ENCODE measurements at regions not wholly inside any gene's neighbourhood (a gene's known extent, or its start where the extent isn't known, plus 50 kb on each side); places are given as distances from the start of the nearest gene placed in this dataset.

DNA sequence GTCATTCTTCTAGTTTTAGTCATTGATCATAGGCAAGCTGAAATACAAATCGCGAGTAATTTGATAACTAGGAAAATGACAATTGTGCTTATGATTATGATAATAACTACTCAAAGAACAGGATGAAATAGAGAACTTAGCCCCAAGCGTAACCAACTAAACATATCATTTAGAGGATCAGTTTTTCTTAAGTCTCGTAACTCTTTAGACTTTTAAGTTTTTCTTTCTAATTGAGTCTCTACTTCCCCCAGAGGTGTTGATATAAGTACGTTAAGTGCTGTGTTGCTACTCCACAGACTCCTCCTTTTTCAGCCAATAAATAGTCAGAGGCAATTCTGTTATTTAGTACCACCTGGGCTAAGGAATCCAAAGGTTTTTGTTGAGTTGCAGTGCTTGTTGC lies 96.3 kb downstream of the NHLRC3 start:
- H3K4me3 Mint-ChIP-seq, result no peak overlapping the region
- no peaks in the 10 kb centered on the region for H3K36me3 Mint-ChIP-seq (ENCODE audit: insufficient read depth)
- ATAC-seq (peak in 1 of 2 donors; percentile 52), DNase-seq (no peak)
- H3K9me3 Mint-ChIP-seq, result no peaks in the 10 kb centered on the region
- H3K4me1 Mint-ChIP-seq (ENCODE audit: low read depth), result no peaks in the 10 kb centered on the region
- peaks cover 2% of the 10 kb centered on the region for H3K27me3 Mint-ChIP-seq (ENCODE audit: low read depth)

DNA sequence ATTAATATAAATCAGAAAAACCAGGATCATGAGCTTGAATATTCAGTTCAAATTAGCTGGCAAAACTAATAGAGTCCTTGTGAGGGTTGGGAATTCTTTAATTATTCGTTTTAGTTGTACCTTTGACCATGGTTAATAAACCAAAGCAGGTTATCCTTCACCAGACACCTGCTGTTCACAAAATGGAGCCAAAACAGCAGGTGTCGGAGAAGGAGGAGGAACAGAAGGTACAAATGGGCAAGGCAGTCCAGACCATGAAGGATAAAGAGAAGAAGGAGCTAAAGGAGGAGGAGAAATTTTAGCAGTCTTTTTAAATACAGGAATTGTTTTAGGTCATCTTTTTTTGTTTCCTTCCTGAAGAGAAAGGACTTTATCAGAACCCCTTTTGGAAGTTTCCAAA lies 106.1 kb downstream of the NHLRC3 start:
- Mint-ChIP-seq H3K4me3 (no peak overlapping the region), H3K27me3 (ENCODE audit: low read depth) (peaks cover 21% of the 10 kb centered on the region), H3K4me1 (ENCODE audit: low read depth) (peaks cover 21% of the 10 kb centered on the region), H3K36me3 (ENCODE audit: insufficient read depth) (no peaks in the 10 kb centered on the region), H3K9me3 (no peaks in the 10 kb centered on the region)
- DNase-seq (no peak), ATAC-seq (no peak)

DNA sequence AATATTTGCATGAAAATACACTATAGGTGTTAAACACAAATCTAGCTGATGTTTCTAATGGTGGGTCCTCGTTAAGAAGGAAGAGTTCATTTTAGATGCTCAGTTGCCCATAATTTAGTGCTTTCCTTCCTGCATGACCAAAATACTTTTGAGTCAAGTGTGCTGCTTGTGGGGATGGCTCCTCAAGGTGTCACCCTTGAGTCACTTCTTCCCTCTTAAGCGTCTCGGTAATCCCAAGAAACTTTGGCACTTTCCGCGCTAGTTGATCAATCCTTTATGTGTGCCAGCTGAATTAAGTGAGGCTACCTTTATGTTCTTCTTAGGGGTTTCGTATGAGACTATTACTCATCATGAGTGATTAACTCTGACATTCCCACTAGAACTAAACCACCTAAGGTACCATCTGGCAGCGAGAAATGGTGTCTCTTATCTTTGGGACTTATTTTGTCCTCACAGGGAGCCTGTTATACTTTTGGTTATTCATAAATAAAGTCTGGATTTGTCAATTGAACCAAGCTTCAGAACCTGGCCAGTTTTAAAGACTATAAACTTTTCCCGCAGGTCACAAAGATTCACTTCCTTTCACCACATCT lies 106.8 kb downstream of the NHLRC3 start:
- Mint-ChIP-seq H3K36me3 (ENCODE audit: insufficient read depth) (no peaks in the 10 kb centered on the region), H3K4me1 (ENCODE audit: low read depth) (peaks cover 21% of the 10 kb centered on the region), H3K9me3 (no peaks in the 10 kb centered on the region), H3K4me3 (no peak overlapping the region), H3K27me3 (ENCODE audit: low read depth) (peaks cover 23% of the 10 kb centered on the region)
- DNase-seq (no peak), ATAC-seq (peak; percentile 26 to 36)

DNA sequence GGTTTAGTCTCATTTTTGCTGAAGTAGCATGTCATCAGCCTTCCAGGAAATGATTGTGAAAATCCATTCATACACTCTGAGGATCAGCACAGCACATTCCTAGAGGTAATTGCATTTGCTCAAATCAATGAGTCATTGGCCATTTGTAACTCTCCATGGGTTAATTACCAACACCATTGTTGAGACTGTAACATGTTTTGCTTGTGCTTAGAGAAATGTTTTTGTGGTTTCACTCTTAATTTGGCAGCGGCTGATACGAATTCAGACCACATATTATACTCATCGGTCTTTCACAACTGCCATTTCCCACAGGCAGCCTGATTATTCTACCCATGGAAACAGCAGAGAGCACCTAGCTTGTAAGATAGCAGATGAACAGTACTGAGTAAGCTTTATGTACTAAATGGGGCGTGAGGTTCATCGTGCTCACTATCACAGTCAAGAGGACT lies 110.3 kb downstream of the NHLRC3 start:
- no peaks in the 10 kb centered on the region for H3K36me3 Mint-ChIP-seq (ENCODE audit: insufficient read depth)
- H3K4me1 Mint-ChIP-seq (ENCODE audit: low read depth), result peaks cover 21% of the 10 kb centered on the region
- ATAC-seq (peak; percentile 74 to 81), DNase-seq (no peak)
- no peaks in the 10 kb centered on the region for H3K9me3 Mint-ChIP-seq
- H3K27me3 Mint-ChIP-seq (ENCODE audit: low read depth), result peaks cover 28% of the 10 kb centered on the region
- H3K4me3 Mint-ChIP-seq, result no peak overlapping the region

DNA sequence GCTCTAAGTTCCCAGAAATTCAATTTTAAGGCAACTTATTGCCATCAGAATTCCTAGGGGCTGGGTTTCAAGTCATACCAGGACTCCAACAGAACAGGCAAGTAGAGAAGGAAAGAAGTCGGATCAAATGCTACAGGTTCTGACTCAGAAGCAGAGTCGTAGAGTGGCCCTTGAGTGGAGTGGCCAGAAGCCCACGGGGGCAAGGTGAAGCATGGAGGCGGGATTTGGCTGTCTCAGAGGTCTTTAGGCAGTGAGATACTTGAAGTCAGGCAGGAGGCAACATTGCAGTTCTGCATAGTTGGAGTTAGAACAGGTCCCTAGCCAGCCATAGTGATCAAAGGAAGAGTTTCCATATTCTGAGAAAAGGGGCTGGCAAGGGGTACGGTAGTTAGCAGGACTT lies 111.6 kb downstream of the NHLRC3 start:
- no peak for DNase-seq
- ATAC-seq, result no peak
- Mint-ChIP-seq H3K9me3 (no peaks in the 10 kb centered on the region), H3K4me3 (no peak overlapping the region), H3K36me3 (ENCODE audit: insufficient read depth) (no peaks in the 10 kb centered on the region), H3K27me3 (ENCODE audit: low read depth) (peaks cover 27% of the 10 kb centered on the region), H3K4me1 (ENCODE audit: low read depth) (peaks cover 19% of the 10 kb centered on the region)

DNA sequence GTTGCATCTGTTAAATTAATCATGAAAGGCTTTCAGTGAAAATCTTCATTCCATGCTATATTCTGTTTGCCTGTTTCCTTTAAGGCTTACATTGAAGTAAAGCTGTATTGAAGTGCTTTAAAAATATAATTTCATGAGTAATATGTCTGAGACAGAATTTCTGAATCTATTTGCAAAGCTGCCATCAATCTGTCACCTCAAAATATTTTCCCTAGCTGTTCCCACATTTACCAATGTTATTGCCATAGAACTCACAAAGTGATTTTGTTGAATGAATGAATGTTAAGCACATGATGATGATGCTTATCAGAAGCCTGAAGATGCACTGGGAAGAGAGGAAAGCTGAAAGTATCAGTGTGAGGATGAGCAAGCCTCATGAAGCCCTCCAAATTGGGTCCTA lies 115.8 kb downstream of the NHLRC3 start:
- Mint-ChIP-seq H3K4me1 (ENCODE audit: low read depth) (no peaks in the 10 kb centered on the region), H3K4me3 (no peak overlapping the region), H3K27me3 (ENCODE audit: low read depth) (peaks cover 21% of the 10 kb centered on the region), H3K36me3 (ENCODE audit: insufficient read depth) (no peaks in the 10 kb centered on the region), H3K9me3 (no peaks in the 10 kb centered on the region)
- ATAC-seq (no peak), DNase-seq (no peak)

DNA sequence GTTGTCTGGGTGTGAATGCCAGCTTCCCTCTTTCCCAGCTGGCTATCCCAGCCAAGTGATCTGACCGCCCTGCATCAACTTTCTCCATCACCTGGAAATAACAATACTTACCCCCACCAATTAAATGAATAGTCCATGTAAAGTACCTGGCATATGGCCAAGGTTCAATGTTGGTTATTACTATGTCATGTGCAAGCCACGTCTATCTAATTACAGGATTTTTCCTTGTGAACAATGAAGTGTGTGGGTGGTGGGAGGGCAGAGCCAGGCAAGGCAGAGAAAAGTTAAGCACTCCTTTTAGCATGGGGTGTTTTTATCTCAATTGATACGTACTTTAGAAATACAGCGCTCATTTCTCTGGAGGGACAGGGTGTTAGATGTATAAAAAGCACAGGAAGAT lies 121.1 kb downstream of the NHLRC3 start:
- Mint-ChIP-seq H3K36me3 (ENCODE audit: insufficient read depth) (no peaks in the 10 kb centered on the region), H3K27me3 (ENCODE audit: low read depth) (peaks cover 3% of the 10 kb centered on the region), H3K4me1 (ENCODE audit: low read depth) (peaks cover 8% of the 10 kb centered on the region), H3K4me3 (no peak overlapping the region), H3K9me3 (no peaks in the 10 kb centered on the region)
- ATAC-seq (peak; percentile 41 to 66), DNase-seq (no peak)

DNA sequence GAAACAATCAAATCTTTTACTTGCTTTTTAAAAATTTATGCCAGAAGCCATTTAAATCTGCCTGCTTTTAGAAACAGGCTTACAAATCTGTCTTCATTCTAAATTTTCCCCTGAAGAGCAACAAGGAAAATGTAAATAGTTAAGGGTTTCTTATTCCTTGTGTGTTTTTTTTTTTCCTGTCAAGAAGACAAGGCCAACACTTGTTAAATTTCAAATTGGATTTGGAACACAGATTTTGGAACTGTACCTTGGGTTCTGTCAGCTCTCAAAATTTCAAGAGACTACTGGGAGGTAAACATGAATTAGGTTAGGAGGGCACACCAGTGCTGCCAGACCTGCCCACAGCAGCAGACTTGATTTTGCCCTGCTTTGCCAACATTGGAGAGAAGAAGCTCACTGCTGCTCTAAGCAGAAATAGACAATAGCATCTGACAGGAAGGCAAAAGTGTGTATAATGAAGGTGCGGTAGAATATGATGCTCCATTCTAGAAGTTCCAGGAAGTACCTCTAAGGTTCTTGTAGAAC lies 121.7 kb downstream of the NHLRC3 start:
- Mint-ChIP-seq H3K9me3 (no peaks in the 10 kb centered on the region), H3K36me3 (ENCODE audit: insufficient read depth) (no peaks in the 10 kb centered on the region), H3K4me1 (ENCODE audit: low read depth) (peaks cover 8% of the 10 kb centered on the region), H3K27me3 (ENCODE audit: low read depth) (peaks cover 3% of the 10 kb centered on the region), H3K4me3 (no peak overlapping the region)
- DNase-seq (no peak), ATAC-seq (no peak)

DNA sequence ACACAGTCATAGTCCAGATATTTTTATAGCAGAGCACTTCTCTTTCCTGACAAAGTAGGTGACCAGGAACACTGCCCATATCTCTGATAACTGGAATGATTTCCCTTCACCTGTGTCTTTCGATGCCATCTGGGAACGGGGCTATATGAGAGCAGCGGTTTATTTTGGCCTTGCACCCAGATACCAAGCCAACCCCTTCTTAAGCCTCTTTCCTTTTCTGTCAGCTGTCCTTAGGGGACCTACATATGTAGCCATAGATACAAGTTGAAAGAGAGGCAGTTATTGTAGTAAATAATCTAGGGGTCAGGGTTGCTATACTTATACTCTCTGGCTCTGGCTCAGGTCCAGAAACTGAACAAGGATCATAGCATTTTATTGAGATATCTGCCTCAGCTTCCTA lies 128.8 kb downstream of the NHLRC3 start:
- DNase-seq (no peak), ATAC-seq (no peak)
- no peaks in the 10 kb centered on the region for H3K9me3 Mint-ChIP-seq
- H3K36me3 Mint-ChIP-seq (ENCODE audit: insufficient read depth), result no peaks in the 10 kb centered on the region
- H3K27me3 Mint-ChIP-seq (ENCODE audit: low read depth), result peaks cover 1% of the 10 kb centered on the region
- H3K4me1 Mint-ChIP-seq (ENCODE audit: low read depth), result no peaks in the 10 kb centered on the region
- no peak overlapping the region for H3K4me3 Mint-ChIP-seq

DNA sequence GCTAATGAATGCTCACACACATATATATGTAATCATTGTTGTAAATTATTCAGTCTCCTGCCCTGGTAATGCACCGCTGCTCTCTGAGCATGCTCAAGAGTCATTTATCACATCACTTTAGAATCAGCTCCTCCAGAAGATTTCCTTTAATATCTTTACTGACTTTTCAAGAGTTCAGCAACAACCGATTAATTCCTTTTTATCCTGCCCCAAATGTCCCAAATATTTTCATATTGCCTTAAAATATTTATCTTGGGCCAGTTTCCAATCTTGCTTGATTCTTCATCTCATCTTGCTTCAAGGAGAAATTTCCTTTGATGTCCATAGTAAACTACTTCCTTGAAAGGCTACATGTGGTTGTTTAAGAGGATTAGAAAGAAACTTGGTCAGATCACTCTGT lies 132.5 kb downstream of the NHLRC3 start:
- ATAC-seq, result no peak
- Mint-ChIP-seq H3K36me3 (ENCODE audit: insufficient read depth) (no peaks in the 10 kb centered on the region), H3K4me1 (ENCODE audit: low read depth) (no peaks in the 10 kb centered on the region)

DNA sequence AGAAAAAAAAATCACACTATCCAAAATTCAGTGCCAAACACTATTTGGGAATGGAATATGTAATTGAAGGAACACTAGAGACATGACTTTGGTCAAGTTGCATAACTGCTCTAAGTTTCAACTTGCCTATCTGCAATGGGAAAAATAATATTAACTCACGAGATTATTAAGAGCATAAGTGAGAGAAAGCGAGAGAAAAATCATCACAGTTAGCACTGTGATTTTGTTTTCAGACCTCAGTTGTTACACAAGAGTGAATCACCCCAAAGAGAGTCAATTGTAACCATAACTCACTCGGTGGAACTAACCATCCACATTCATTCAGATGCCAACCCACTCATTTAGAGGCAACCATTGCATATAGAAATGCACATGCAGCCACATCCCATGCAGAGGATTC lies 147.1 kb downstream of the NHLRC3 start:
- no peaks in the 10 kb centered on the region for H3K36me3 Mint-ChIP-seq (ENCODE audit: insufficient read depth)
- H3K4me3 Mint-ChIP-seq, result no peak overlapping the region
- DNase-seq (no peak), ATAC-seq (no peak)
- H3K9me3 Mint-ChIP-seq, result no peaks in the 10 kb centered on the region
- H3K4me1 Mint-ChIP-seq (ENCODE audit: low read depth), result no peaks in the 10 kb centered on the region
- peaks cover 13% of the 10 kb centered on the region for H3K27me3 Mint-ChIP-seq (ENCODE audit: low read depth)

More for the DNA sequence above, 132.5 kb downstream of the NHLRC3 start:
- Mint-ChIP-seq H3K4me3 (no peak overlapping the region), H3K27me3 (ENCODE audit: low read depth) (peaks cover 1% of the 10 kb centered on the region), H3K9me3 (no peaks in the 10 kb centered on the region)
- no peak for DNase-seq

DNA sequence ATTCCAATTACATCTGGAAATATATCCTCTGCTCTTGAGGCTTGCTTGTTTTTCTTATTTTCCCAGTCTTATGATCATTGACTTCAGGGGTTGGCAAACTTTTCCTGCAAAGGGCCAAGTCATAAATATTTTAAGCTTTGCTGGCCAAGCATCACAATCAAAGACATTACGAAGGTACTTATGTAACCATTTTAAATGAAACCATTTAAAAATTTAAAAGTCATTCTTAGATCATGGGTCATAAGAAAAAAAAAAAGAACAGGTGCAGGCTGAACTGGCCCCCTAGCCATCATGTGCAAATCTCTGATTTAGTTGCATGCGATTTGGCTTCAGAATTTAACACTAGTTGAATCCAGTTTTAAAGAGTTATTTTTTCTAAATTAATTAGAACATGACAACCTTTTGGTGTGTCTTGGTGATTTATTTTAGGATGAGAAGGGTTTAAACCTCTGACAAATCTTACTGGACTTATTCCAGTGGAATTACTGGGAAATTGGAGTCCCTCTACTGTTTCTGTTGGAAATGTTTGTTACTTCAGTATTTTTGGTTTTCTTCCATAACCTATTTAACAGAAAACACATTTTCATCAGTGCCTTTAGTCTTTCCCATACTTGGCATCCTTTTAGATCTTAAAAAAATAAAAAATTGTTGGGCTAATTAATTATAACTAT lies 148.1 kb downstream of the NHLRC3 start:
- peaks cover 13% of the 10 kb centered on the region for H3K27me3 Mint-ChIP-seq (ENCODE audit: low read depth)
- ATAC-seq, result no peak

DNA sequence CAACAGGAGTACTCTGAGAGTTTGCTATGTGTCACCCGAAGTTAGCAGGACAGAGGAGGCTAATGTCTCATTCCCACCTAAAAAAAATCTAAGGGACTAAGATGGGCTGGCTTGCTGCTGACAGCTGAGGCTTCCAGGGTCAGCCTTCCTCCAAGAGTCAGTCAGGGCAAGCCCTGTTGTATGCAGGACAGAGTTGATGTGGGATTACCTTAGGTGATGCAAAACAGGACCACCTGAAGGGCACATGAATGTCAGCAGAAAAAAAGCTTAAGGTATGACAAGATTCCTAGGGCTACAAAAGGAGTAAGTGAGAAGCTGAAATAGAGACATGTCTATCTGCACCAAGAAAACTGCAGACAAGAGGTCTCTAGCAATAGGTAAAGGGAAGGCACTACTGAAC lies 151.5 kb downstream of the NHLRC3 start:
- no peak for ATAC-seq
- Mint-ChIP-seq H3K4me1 (ENCODE audit: low read depth) (no peaks in the 10 kb centered on the region), H3K27me3 (ENCODE audit: low read depth) (peaks cover 14% of the 10 kb centered on the region), H3K36me3 (ENCODE audit: insufficient read depth) (no peaks in the 10 kb centered on the region), H3K4me3 (no peak overlapping the region), H3K9me3 (no peaks in the 10 kb centered on the region)
- DNase-seq, result no peak

More for the DNA sequence above, 148.1 kb downstream of the NHLRC3 start:
- Mint-ChIP-seq H3K36me3 (ENCODE audit: insufficient read depth) (no peaks in the 10 kb centered on the region), H3K4me1 (ENCODE audit: low read depth) (no peaks in the 10 kb centered on the region), H3K4me3 (no peak overlapping the region), H3K9me3 (no peaks in the 10 kb centered on the region)
- DNase-seq, result no peak

DNA sequence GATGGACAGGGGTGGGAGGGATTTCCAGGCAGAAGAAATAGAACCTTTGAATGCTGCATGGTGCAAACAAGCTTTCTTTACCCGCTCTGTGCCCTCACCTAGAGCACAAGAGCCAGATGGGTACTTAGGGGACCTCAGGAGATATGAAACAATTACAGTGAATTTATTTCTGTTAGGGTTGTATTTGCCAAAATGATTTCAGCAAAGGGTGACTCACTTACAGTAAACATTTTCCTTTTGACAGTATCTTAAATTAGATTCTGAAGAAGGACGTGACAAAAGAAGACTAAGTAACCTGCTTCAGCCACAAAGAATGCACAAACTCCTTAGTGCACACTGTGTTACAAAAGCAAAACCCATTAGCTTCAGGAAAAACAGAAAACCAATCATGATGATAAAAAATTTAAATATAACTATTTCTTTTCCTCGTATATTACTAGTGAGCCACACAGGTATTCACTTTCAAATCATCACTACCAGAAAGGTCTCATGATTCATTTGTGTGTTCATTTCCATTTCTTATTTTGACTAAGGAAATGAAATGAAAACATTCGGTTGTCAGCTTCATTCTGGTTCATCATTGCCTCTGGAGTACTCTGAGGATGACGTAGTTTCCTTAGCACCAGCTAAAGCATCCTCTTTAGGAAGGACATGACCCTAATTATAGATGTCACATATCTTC lies 158.8 kb downstream of the NHLRC3 start:
- no peaks in the 10 kb centered on the region for H3K36me3 Mint-ChIP-seq (ENCODE audit: insufficient read depth)
- peaks cover 6% of the 10 kb centered on the region for H3K27me3 Mint-ChIP-seq (ENCODE audit: low read depth)
- H3K4me3 Mint-ChIP-seq, result no peak overlapping the region
- H3K9me3 Mint-ChIP-seq, result no peaks in the 10 kb centered on the region
- H3K4me1 Mint-ChIP-seq (ENCODE audit: low read depth), result peaks cover 6% of the 10 kb centered on the region
- peak; percentile 82 to 84 for ATAC-seq
- no peak for DNase-seq

DNA sequence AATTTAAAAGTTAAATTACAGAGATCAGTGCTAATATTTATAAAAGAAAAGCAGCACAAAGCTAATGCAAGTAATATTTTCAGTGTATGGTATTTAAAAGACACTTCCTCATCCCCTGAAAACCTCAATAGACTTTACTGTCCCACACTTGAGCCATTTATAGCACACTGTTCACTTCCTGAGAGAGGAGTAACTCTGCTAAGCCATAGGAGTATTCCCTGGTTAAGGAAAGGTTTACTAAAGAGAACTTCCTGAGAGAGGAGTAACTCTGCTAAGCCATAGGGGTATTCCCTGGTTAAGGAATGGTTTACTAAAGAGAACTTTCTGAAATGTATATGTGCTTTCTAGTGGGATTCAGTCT lies 159.4 kb downstream of the NHLRC3 start:
- peaks cover 6% of the 10 kb centered on the region for H3K4me1 Mint-ChIP-seq (ENCODE audit: low read depth)
- peaks cover 6% of the 10 kb centered on the region for H3K27me3 Mint-ChIP-seq (ENCODE audit: low read depth)
- ATAC-seq (no peak), DNase-seq (no peak)
- H3K36me3 Mint-ChIP-seq (ENCODE audit: insufficient read depth), result no peaks in the 10 kb centered on the region
- H3K9me3 Mint-ChIP-seq, result no peaks in the 10 kb centered on the region
- no peak overlapping the region for H3K4me3 Mint-ChIP-seq
